ENCODE measurements at regions not wholly inside any gene's neighbourhood (a gene's known extent, or its start where the extent isn't known, plus 50 kb on each side); places are given as distances from the start of the nearest gene placed in this dataset.

- TF ChIP-seq POLR2AphosphoS5 (IDR thresholded peaks at IDR 0.05) = no peak
- TF ChIP-seq EP300 (IDR thresholded peaks at IDR 0.05) = no peak
- no peak for TF ChIP-seq CTCF (IDR thresholded peaks at IDR 0.05)
- TF ChIP-seq POLR2A (IDR thresholded peaks at IDR 0.05) = no peak
- DNase-seq = no peak
- Histone ChIP-seq H3K4me3 (no peak overlapping the region), H3K9me3 (no peaks in the 10 kb centered on the region), H3K4me1 (no peaks in the 10 kb centered on the region), H3K27ac (no peak overlapping the region), H3K36me3 (no peaks in the 10 kb centered on the region), H3K27me3 (peaks cover 0 to 24% (median 4%) of the 10 kb centered on the region in 3 donors)
- intact Hi-C loops (cut with DNase I) = no loop called here
- WGBS, 2 donors = 67 to 79% methylated on average over 7 of the region's 7 CpGs
Observed at GRCh38 chr19:28422046-28422445, 790.9 kb downstream of the UQCRFS1 start.

GRCh38 chr19:28420811-28421550 lies 792.0 kb downstream of the UQCRFS1 start:
- no peaks in the 10 kb centered on the region for H3K9me3 ChIP-seq
- H3K27ac ChIP-seq = no peak overlapping the region
- WGBS, 2 donors = 72 to 86% methylated on average over 13 of the region's 13 CpGs
- no peak overlapping the region for H3K4me3 ChIP-seq
- TF ChIP-seq POLR2A (IDR thresholded peaks at IDR 0.05) (no peak), EP300 (IDR thresholded peaks at IDR 0.05) (no peak), POLR2AphosphoS5 (IDR thresholded peaks at IDR 0.05) (no peak), CTCF (IDR thresholded peaks at IDR 0.05) (no peak)
- no peaks in the 10 kb centered on the region for H3K4me1 ChIP-seq
- peaks cover 0 to 16% (median 3%) of the 10 kb centered on the region in 3 donors for H3K27me3 ChIP-seq
- no peaks in the 10 kb centered on the region for H3K36me3 ChIP-seq
- no peak for DNase-seq
- intact Hi-C loops (cut with DNase I) = no loop called here

GRCh38 chr19:28419312-28419711 lies 793.6 kb downstream of the UQCRFS1 start:
- WGBS, 2 donors = 97 to 99% methylated on average over 2 of the region's 2 CpGs
- Histone ChIP-seq H3K9me3 (no peaks in the 10 kb centered on the region), H3K27me3 (peaks cover 0 to 16% (median 0%) of the 10 kb centered on the region in 3 donors), H3K36me3 (no peaks in the 10 kb centered on the region), H3K4me3 (no peak overlapping the region), H3K27ac (no peak overlapping the region), H3K4me1 (no peaks in the 10 kb centered on the region)
- TF ChIP-seq POLR2A (IDR thresholded peaks at IDR 0.05) = no peak
- TF ChIP-seq POLR2AphosphoS5 (IDR thresholded peaks at IDR 0.05) = no peak
- no peak for TF ChIP-seq EP300 (IDR thresholded peaks at IDR 0.05)
- TF ChIP-seq CTCF (IDR thresholded peaks at IDR 0.05) = no peak
- no peak for DNase-seq
- intact Hi-C loops (cut with DNase I) = no loop called here

GRCh38 chr19:28417361-28417760 lies 795.6 kb downstream of the UQCRFS1 start:
- intact Hi-C loops (cut with DNase I) = no loop called here
- no peak for DNase-seq
- TF ChIP-seq EP300 (IDR thresholded peaks at IDR 0.05) = no peak
- TF ChIP-seq POLR2A (IDR thresholded peaks at IDR 0.05) = no peak
- no peak for TF ChIP-seq CTCF (IDR thresholded peaks at IDR 0.05)
- Histone ChIP-seq H3K36me3 (no peaks in the 10 kb centered on the region), H3K4me3 (no peak overlapping the region), H3K27me3 (peaks cover 0 to 8% (median 0%) of the 10 kb centered on the region in 3 donors), H3K4me1 (no peaks in the 10 kb centered on the region), H3K9me3 (no peaks in the 10 kb centered on the region), H3K27ac (no peak overlapping the region)
- WGBS, 2 donors = 83 to 96% methylated on average over 5 of the region's 5 CpGs

GRCh38 chr19:28416245-28416644 lies 796.7 kb downstream of the UQCRFS1 start:
- DNase-seq = no peak
- intact Hi-C loops (cut with DNase I) = no loop called here
- WGBS, 2 donors = 95 to 98% methylated on average over 1 of the region's 1 CpG
- H3K4me3 ChIP-seq = no peak overlapping the region
- H3K27ac ChIP-seq = no peak overlapping the region
- no peaks in the 10 kb centered on the region for H3K4me1 ChIP-seq
- TF ChIP-seq CTCF (IDR thresholded peaks at IDR 0.05) (no peak), POLR2AphosphoS5 (IDR thresholded peaks at IDR 0.05) (no peak), EP300 (IDR thresholded peaks at IDR 0.05) (no peak), POLR2A (IDR thresholded peaks at IDR 0.05) (no peak)
- H3K27me3 ChIP-seq = peaks cover 0 to 6% (median 0%) of the 10 kb centered on the region in 3 donors
- H3K36me3 ChIP-seq = no peaks in the 10 kb centered on the region
- no peaks in the 10 kb centered on the region for H3K9me3 ChIP-seq

Measured in sigmoid colon (tissue), 6 donors.